Parathyroid adenoma (tissue), 2 donors: ENCODE measurements at regions not wholly inside any gene's neighbourhood (a gene's known extent, or its start where the extent isn't known, plus 50 kb on each side); places are given as distances from the start of the nearest gene placed in this dataset.

Source experiments
- H2AFZ ChIP-seq: fragments of 300-600 bp; sonication (generic); one replicate; pipeline ENCODE4 v1.7.0; 2017; ENCODE audit warnings: antibody characterized with exemption, mild to moderate bottlenecking
- H3K27ac ChIP-seq: fragments of 300-600 bp; sonication (generic); one replicate; pipeline ENCODE4 v1.7.0; 2017
- H3K27me3 ChIP-seq: fragments of 300-600 bp; sonication (generic); one replicate; pipeline ENCODE4 v1.7.0; 2017; ENCODE audit warnings: low read length; ENCODE audit not compliant: control insufficient read depth, insufficient read depth
- H3K36me3 ChIP-seq: fragments of 300-600 bp; sonication (generic); one replicate; pipeline ENCODE4 v1.7.0; 2017; ENCODE audit warnings: low read length; ENCODE audit not compliant: control insufficient read depth, insufficient read depth
- H3K4me1 ChIP-seq: fragments of 300-600 bp; sonication (generic); one replicate; pipeline ENCODE4 v1.7.0; 2017; ENCODE audit warnings: control low read depth
- H3K4me2 ChIP-seq: fragments of 300-600 bp; sonication (generic); one replicate; pipeline ENCODE4 v1.7.0; 2017; ENCODE audit warnings: low read length
- H3K4me3 ChIP-seq: fragments of 300-600 bp; sonication (generic); one replicate; pipeline ENCODE4 v1.7.0; 2017; ENCODE audit warnings: low read depth, low read length
- H3K79me2 ChIP-seq: fragments of 300-600 bp; sonication (generic); one replicate; pipeline ENCODE4 v1.7.0; 2017; ENCODE audit warnings: control low read depth
- H3K9ac ChIP-seq: fragments of 300-600 bp; sonication (generic); one replicate; pipeline ENCODE4 v1.7.0; 2017; ENCODE audit warnings: mild to moderate bottlenecking
- H3K9me3 ChIP-seq: fragments of 300-600 bp; sonication (generic); one replicate; pipeline ENCODE4 v1.7.0; 2017; ENCODE audit warnings: low read length; ENCODE audit not compliant: control insufficient read depth
- CTCF ChIP-seq: fragments of 300-600 bp; sonication (generic); IDR thresholded peaks from one replicate; pipeline ENCODE4 v1.7.0; 2017; ENCODE audit warnings: antibody characterized with exemption, mild to moderate bottlenecking
- donor health status: primary hyperparathyroidism.

DNA sequence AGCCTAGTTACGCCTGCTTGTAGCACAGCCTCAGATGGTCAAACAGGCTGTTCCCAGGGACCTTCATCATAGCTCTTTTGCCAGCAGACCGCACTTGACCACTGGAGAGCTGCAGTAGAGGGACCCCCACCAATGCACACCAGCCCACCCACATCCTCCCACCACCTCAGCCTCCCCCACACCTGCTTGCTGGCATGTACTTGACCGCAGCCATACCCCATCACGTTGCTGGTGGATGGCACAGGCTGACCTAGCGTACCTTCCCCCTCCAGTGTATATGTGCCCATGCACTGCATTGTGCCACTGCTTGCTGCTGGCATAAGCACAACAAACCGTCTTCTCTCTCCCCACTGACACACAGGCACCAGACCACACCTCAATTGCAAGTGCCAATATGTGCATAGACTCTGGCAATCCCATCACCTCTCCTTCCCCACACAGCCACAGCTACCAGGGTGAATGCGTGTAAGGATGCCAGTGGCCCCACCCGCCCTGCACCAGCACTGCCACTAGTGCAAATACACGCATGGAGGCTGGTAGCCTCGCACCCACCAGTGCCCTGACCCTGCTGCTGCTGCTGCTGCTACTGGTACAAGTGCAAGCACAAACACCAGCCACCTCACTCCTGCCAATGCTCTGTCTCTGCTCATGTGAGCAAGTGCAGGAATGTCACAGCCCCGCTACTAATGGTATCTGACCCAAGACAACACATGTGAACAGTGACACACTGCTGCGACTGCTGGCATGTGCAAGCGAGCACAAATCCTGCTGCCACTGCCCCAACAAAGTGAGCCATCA is 1377.6 kb downstream of the CDH11 start:
- no peaks in the 10 kb centered on the region for H3K4me1 ChIP-seq
- no peak overlapping the region for H3K9ac ChIP-seq
- no peak overlapping the region for H2AFZ ChIP-seq
- H3K27me3 ChIP-seq, result no peaks in the 10 kb centered on the region
- no peaks in the 10 kb centered on the region for H3K79me2 ChIP-seq
- TF ChIP-seq CTCF, result no peak
- H3K4me3 ChIP-seq, result no peak overlapping the region
- no peaks in the 10 kb centered on the region for H3K9me3 ChIP-seq
- H3K4me2 ChIP-seq, result no peak overlapping the region
- H3K36me3 ChIP-seq, result no peaks in the 10 kb centered on the region
- H3K27ac ChIP-seq, result no peak overlapping the region

DNA sequence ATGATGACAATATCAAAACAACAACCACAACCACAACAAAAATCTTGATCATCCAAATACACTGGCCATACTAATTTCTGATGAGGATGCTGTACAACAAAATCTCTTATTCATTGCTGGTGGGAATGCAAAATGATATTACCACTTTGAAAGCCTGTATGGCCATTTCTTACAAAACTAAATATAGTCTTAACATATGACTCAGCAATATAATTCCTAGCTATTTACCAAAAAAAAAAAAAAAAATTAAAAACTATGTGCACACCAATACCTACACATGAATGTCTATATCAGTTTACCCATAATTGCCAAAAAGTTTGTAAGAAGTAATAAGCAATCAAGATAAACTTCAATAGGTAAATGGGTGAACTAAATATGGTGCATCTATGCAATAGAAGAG is 1379.7 kb downstream of the CDH11 start:
- Histone ChIP-seq H3K4me2 (no peak overlapping the region), H3K9ac (no peak overlapping the region), H2AFZ (no peak overlapping the region), H3K4me1 (no peaks in the 10 kb centered on the region), H3K79me2 (no peaks in the 10 kb centered on the region), H3K4me3 (no peak overlapping the region), H3K27ac (no peak overlapping the region), H3K27me3 (no peaks in the 10 kb centered on the region), H3K36me3 (no peaks in the 10 kb centered on the region), H3K9me3 (no peaks in the 10 kb centered on the region)
- TF ChIP-seq CTCF, result no peak

- Histone ChIP-seq H3K79me2 (no peaks in the 10 kb centered on the region), H3K4me2 (no peak overlapping the region), H3K27me3 (no peaks in the 10 kb centered on the region), H3K9ac (no peak overlapping the region), H3K36me3 (no peaks in the 10 kb centered on the region), H3K27ac (no peak overlapping the region), H3K4me1 (no peaks in the 10 kb centered on the region), H3K9me3 (no peaks in the 10 kb centered on the region), H2AFZ (no peak overlapping the region), H3K4me3 (no peak overlapping the region)
- no peak for TF ChIP-seq CTCF
Observed at GRCh38 chr16:63737633-63738032, 1384.2 kb downstream of the CDH11 start.

- H3K9ac ChIP-seq, result no peak overlapping the region
- H3K79me2 ChIP-seq, result no peaks in the 10 kb centered on the region
- no peak overlapping the region for H2AFZ ChIP-seq
- no peaks in the 10 kb centered on the region for H3K9me3 ChIP-seq
- H3K36me3 ChIP-seq, result no peaks in the 10 kb centered on the region
- no peak for TF ChIP-seq CTCF
- no peaks in the 10 kb centered on the region for H3K27me3 ChIP-seq
- no peak overlapping the region for H3K4me3 ChIP-seq
- no peak overlapping the region for H3K4me2 ChIP-seq
- no peaks in the 10 kb centered on the region for H3K4me1 ChIP-seq
- H3K27ac ChIP-seq, result no peak overlapping the region
Observed at GRCh38 chr16:63735456-63735855, 1386.4 kb downstream of the CDH11 start.

GRCh38 chr16:63720848-63721247 is 1401.0 kb downstream of the CDH11 start:
- no peak overlapping the region for H3K4me3 ChIP-seq
- no peaks in the 10 kb centered on the region for H3K9me3 ChIP-seq
- H3K4me1 ChIP-seq, result no peaks in the 10 kb centered on the region
- no peaks in the 10 kb centered on the region for H3K27me3 ChIP-seq
- no peak overlapping the region for H3K9ac ChIP-seq
- no peak overlapping the region for H3K27ac ChIP-seq
- no peaks in the 10 kb centered on the region for H3K36me3 ChIP-seq
- H2AFZ ChIP-seq, result no peak overlapping the region
- no peak overlapping the region for H3K4me2 ChIP-seq
- TF ChIP-seq CTCF, result no peak
- H3K79me2 ChIP-seq, result no peaks in the 10 kb centered on the region
